Muscle layer of duodenum (tissue), 2 donors: ENCODE measurements at regions not wholly inside any gene's neighbourhood (a gene's known extent, or its start where the extent isn't known, plus 50 kb on each side); places are given as distances from the start of the nearest gene placed in this dataset.

Experiments used
- H3K27ac ChIP-seq: one replicate; pipeline ENCODE4 v1.7.0; 2013; ENCODE audit warnings: mild to moderate bottlenecking, low read length
- H3K27me3 ChIP-seq: one replicate; pipeline ENCODE4 v1.7.0; 2013; ENCODE audit warnings: low read depth, mild to moderate bottlenecking, control low read depth, low read length
- H3K36me3 ChIP-seq, 2 donors: one replicate each; pipeline ENCODE4 v1.7.0; 2013; ENCODE audit warnings: low read length in 2 of 2, control low read depth in 1 of 2, mild to moderate bottlenecking in 1 of 2; ENCODE audit not compliant: insufficient read depth in 2 of 2, control insufficient read depth in 1 of 2
- H3K4me1 ChIP-seq, 2 donors: one replicate each; pipeline ENCODE4 v1.7.0; 2013; ENCODE audit warnings: low read length in 2 of 2, mild to moderate bottlenecking in 2 of 2, control low read depth in 1 of 2, moderate library complexity in 1 of 2; ENCODE audit not compliant: insufficient read depth in 2 of 2, control insufficient read depth in 1 of 2
- H3K4me3 ChIP-seq, 2 donors: one replicate each; pipeline ENCODE4 v1.7.0; 2013; ENCODE audit warnings: low read length in 2 of 2, low read depth in 1 of 2, mild to moderate bottlenecking in 1 of 2
- H3K9me3 ChIP-seq, 2 donors: one replicate each; pipeline ENCODE4 v1.7.0; 2013; ENCODE audit warnings: low read length in 2 of 2, control low read depth in 1 of 2, mild to moderate bottlenecking in 1 of 2; ENCODE audit not compliant: control insufficient read depth in 1 of 2
- donor health status: healthy.

GRCh38 chr13:94938124-94938523 lies 225.8 kb upstream of the SOX21 start:
- Histone ChIP-seq H3K4me1 (no peaks in the 10 kb centered on the region), H3K27me3 (no peaks in the 10 kb centered on the region), H3K36me3 (no peaks in the 10 kb centered on the region)

GRCh38 chr13:94936633-94937032 lies 224.3 kb upstream of the SOX21 start:
- H3K27ac ChIP-seq: no peak overlapping the region
- no peaks in the 10 kb centered on the region for H3K9me3 ChIP-seq
- H3K36me3 ChIP-seq: no peaks in the 10 kb centered on the region
- no peak overlapping the region for H3K4me3 ChIP-seq
- H3K4me1 ChIP-seq: no peaks in the 10 kb centered on the region
- H3K27me3 ChIP-seq: no peaks in the 10 kb centered on the region

More at GRCh38 chr13:94938124-94938523, 225.8 kb upstream of the SOX21 start:
- no peak overlapping the region for H3K27ac ChIP-seq
- no peaks in the 10 kb centered on the region for H3K9me3 ChIP-seq
- H3K4me3 ChIP-seq: no peak overlapping the region

- no peaks in the 10 kb centered on the region for H3K9me3 ChIP-seq
- no peaks in the 10 kb centered on the region for H3K4me1 ChIP-seq
- H3K27ac ChIP-seq: no peak overlapping the region
- no peaks in the 10 kb centered on the region for H3K27me3 ChIP-seq
- no peaks in the 10 kb centered on the region for H3K36me3 ChIP-seq
- no peak overlapping the region for H3K4me3 ChIP-seq
Observed at GRCh38 chr13:94933936-94934335, 221.6 kb upstream of the SOX21 start.

- Histone ChIP-seq H3K27ac (no peak overlapping the region), H3K36me3 (no peaks in the 10 kb centered on the region)
Observed at GRCh38 chr13:94933230-94933751, 220.9 kb upstream of the SOX21 start.

GRCh38 chr13:94928127-94928775 lies 215.9 kb upstream of the SOX21 start:
- Histone ChIP-seq H3K27me3 (no peaks in the 10 kb centered on the region), H3K36me3 (no peaks in the 10 kb centered on the region), H3K9me3 (no peaks in the 10 kb centered on the region), H3K4me1 (no peaks in the 10 kb centered on the region), H3K4me3 (no peak overlapping the region), H3K27ac (no peak overlapping the region)

More at GRCh38 chr13:94933230-94933751, 220.9 kb upstream of the SOX21 start:
- Histone ChIP-seq H3K4me3 (no peak overlapping the region), H3K4me1 (no peaks in the 10 kb centered on the region), H3K27me3 (no peaks in the 10 kb centered on the region), H3K9me3 (no peaks in the 10 kb centered on the region)

- no peak overlapping the region for H3K27ac ChIP-seq
- H3K36me3 ChIP-seq: no peaks in the 10 kb centered on the region
- no peak overlapping the region for H3K4me3 ChIP-seq
- H3K27me3 ChIP-seq: no peaks in the 10 kb centered on the region
- H3K9me3 ChIP-seq: no peaks in the 10 kb centered on the region
- H3K4me1 ChIP-seq: no peaks in the 10 kb centered on the region
Observed at GRCh38 chr13:94925263-94925662, 212.9 kb upstream of the SOX21 start.

- Histone ChIP-seq H3K27ac (no peak overlapping the region), H3K4me1 (no peaks in the 10 kb centered on the region), H3K9me3 (no peaks in the 10 kb centered on the region), H3K36me3 (no peaks in the 10 kb centered on the region), H3K27me3 (no peaks in the 10 kb centered on the region), H3K4me3 (no peak overlapping the region)
Observed at GRCh38 chr13:94921181-94921580, 208.8 kb upstream of the SOX21 start.

- Histone ChIP-seq H3K27me3 (no peaks in the 10 kb centered on the region), H3K9me3 (no peaks in the 10 kb centered on the region), H3K4me1 (no peaks in the 10 kb centered on the region), H3K27ac (no peak overlapping the region), H3K4me3 (no peak overlapping the region), H3K36me3 (no peaks in the 10 kb centered on the region)
Observed at GRCh38 chr13:94920578-94920977, 208.2 kb upstream of the SOX21 start.

GRCh38 chr13:94917824-94918223 lies 205.5 kb upstream of the SOX21 start:
- no peak overlapping the region for H3K4me3 ChIP-seq
- H3K9me3 ChIP-seq: no peaks in the 10 kb centered on the region

GRCh38 chr13:94914895-94915294 lies 202.6 kb upstream of the SOX21 start:
- no peaks in the 10 kb centered on the region for H3K4me1 ChIP-seq
- H3K27ac ChIP-seq: no peak overlapping the region
- H3K9me3 ChIP-seq: no peaks in the 10 kb centered on the region
- no peaks in the 10 kb centered on the region for H3K27me3 ChIP-seq
- H3K4me3 ChIP-seq: no peak overlapping the region
- H3K36me3 ChIP-seq: no peaks in the 10 kb centered on the region

More at GRCh38 chr13:94917824-94918223, 205.5 kb upstream of the SOX21 start:
- Histone ChIP-seq H3K36me3 (no peaks in the 10 kb centered on the region), H3K27me3 (no peaks in the 10 kb centered on the region), H3K27ac (no peak overlapping the region), H3K4me1 (no peaks in the 10 kb centered on the region)

GRCh38 chr13:94906605-94907004 lies 194.3 kb upstream of the SOX21 start:
- H3K4me1 ChIP-seq: no peaks in the 10 kb centered on the region
- H3K27ac ChIP-seq: no peak overlapping the region
- no peaks in the 10 kb centered on the region for H3K27me3 ChIP-seq
- no peaks in the 10 kb centered on the region for H3K36me3 ChIP-seq
- H3K4me3 ChIP-seq: no peak overlapping the region
- H3K9me3 ChIP-seq: no peaks in the 10 kb centered on the region
